CD14-positive monocyte (primary cell): ENCODE measurements at regions not wholly inside any gene's neighbourhood (a gene's known extent, or its start where the extent isn't known, plus 50 kb on each side); places are given as distances from the start of the nearest gene placed in this dataset.

Experiments
- DNase-seq, 3 donors: peaks; one replicate each; pipeline ENCODE4 v3.0.0-alpha.2; 2011 to 2022
- H2AFZ ChIP-seq: 2 replicates; pipeline ENCODE4 v1.6.0; 2012; ENCODE audit warnings: mild to moderate bottlenecking, low read depth, low read length, inconsistent platforms; ENCODE audit not compliant: insufficient read depth, poor library complexity, severe bottlenecking
- H3K27ac ChIP-seq, 2 donors: 1 replicate in 1 of 2; 2 replicates in 1 of 2; pipeline ENCODE4 v1.5.1; 2012 to 2013; ENCODE audit warnings: low read length in 2 of 2, control low read depth in 1 of 2, inconsistent platforms in 1 of 2, low read depth in 1 of 2, mild to moderate bottlenecking in 1 of 2
- H3K27me3 ChIP-seq, 2 donors: one replicate each; pipeline versions ENCODE4 v1.6.0 to v1.6.1; 2011 to 2013; ENCODE audit warnings: low read length in 2 of 2; ENCODE audit not compliant: control insufficient read depth in 2 of 2, insufficient read depth in 2 of 2
- H3K36me3 ChIP-seq, 2 donors: replicated peaks in 1 of 2; 1 replicate in 1 of 2; 2 replicates in 1 of 2; pipeline versions ENCODE4 v1.5.1 to v1.6.1; 2012 to 2013; ENCODE audit warnings: low read length in 2 of 2, control low read depth in 1 of 2, inconsistent platforms in 1 of 2, mild to moderate bottlenecking in 1 of 2; ENCODE audit not compliant: insufficient read depth in 2 of 2, control insufficient read depth in 1 of 2
- H3K4me1 ChIP-seq, 2 donors: 1 replicate in 1 of 2; 2 replicates in 1 of 2; pipeline versions ENCODE4 v1.5.1 to v1.6.1; 2012 to 2013; ENCODE audit warnings: low read length in 2 of 2, control low read depth in 1 of 2, inconsistent platforms in 1 of 2, mild to moderate bottlenecking in 1 of 2, moderate library complexity in 1 of 2; ENCODE audit not compliant: insufficient read depth in 2 of 2, control insufficient read depth in 1 of 2
- H3K4me2 ChIP-seq: replicated peaks from 2 replicates; pipeline ENCODE3; 2012; ENCODE audit warnings: low read length, moderate library complexity, mild to moderate bottlenecking; ENCODE audit not compliant: poor library complexity, severe bottlenecking; ENCODE audit errors: extremely low read depth
- H3K4me3 ChIP-seq, 3 experiments: fragments of 200-600 bp in 1 of 3; sonication (generic) in 1 of 3; replicated peaks in 1 of 3; 1 replicate in 2 of 3; 2 replicates in 1 of 3; pipeline ENCODE4 v1.5.1; 2011 to 2013; ENCODE audit warnings: low read length in 3 of 3, mild to moderate bottlenecking in 3 of 3, control low read depth in 2 of 3, low read depth in 2 of 3, inconsistent platforms in 1 of 3, moderate library complexity in 1 of 3
- H3K79me2 ChIP-seq: 2 replicates; pipeline ENCODE4 v1.6.0; 2012; ENCODE audit warnings: mild to moderate bottlenecking, control low read depth, inconsistent platforms, low read length, moderate library complexity; ENCODE audit not compliant: insufficient read depth
- H3K9ac ChIP-seq: 2 replicates; pipeline ENCODE4 v1.6.0; 2017; ENCODE audit warnings: low read length, mild to moderate bottlenecking; ENCODE audit not compliant: insufficient read depth, poor library complexity, severe bottlenecking
- H3K9me3 ChIP-seq, 2 donors: replicated peaks in 1 of 2; 1 replicate in 1 of 2; 2 replicates in 1 of 2; pipeline versions ENCODE4 v1.5.1 to v1.6.1; 2012 to 2013; ENCODE audit warnings: low read length in 2 of 2, control low read depth in 1 of 2; ENCODE audit not compliant: control insufficient read depth in 1 of 2, insufficient read depth in 1 of 2
- H4K20me1 ChIP-seq: 2 replicates; pipeline ENCODE4 v1.6.0; 2012; ENCODE audit warnings: mild to moderate bottlenecking, low read length, control low read depth, moderate library complexity; ENCODE audit not compliant: insufficient read depth
- H3K27ac Mint-ChIP-seq, 7 donors: one replicate each; pipeline ENCODE4 v1.8.0; 2020; ENCODE audit warnings: mild to moderate bottlenecking in 7 of 7, mixed read lengths in 7 of 7, moderate library complexity in 6 of 7, inconsistent platforms in 2 of 7
- H3K27me3 Mint-ChIP-seq, 3 donors: one replicate each; pipeline ENCODE4 v1.8.0; 2021 to 2022; ENCODE audit warnings: low read depth in 3 of 3, mild to moderate bottlenecking in 3 of 3, mixed read lengths in 3 of 3, moderate library complexity in 3 of 3, inconsistent platforms in 1 of 3
- H3K36me3 Mint-ChIP-seq, 2 donors: one replicate each; pipeline ENCODE4 v1.8.0; 2020; ENCODE audit warnings: mixed read lengths in 2 of 2, inconsistent platforms in 1 of 2, mild to moderate bottlenecking in 1 of 2
- H3K4me1 Mint-ChIP-seq: one replicate; pipeline ENCODE4 v1.8.0; 2020; ENCODE audit warnings: mild to moderate bottlenecking, mixed read lengths
- H3K4me3 Mint-ChIP-seq, 2 donors: one replicate each; pipeline ENCODE4 v1.8.0; 2020; ENCODE audit warnings: mild to moderate bottlenecking in 2 of 2, mixed read lengths in 2 of 2, moderate library complexity in 1 of 2
- H3K9me3 Mint-ChIP-seq, 7 donors: one replicate each; pipeline ENCODE4 v1.8.0; 2020 to 2022; ENCODE audit warnings: mixed read lengths in 7 of 7, mild to moderate bottlenecking in 6 of 7, moderate library complexity in 6 of 7, inconsistent platforms in 2 of 7
- WGBS: methylation state at CpG from one replicate; pipeline ENCODE4 v1.1.5; 2013; ENCODE audit warnings: missing lambda C conversion rate; ENCODE audit not compliant: insufficient coverage; 5-methylcytosine and 5-hydroxymethylcytosine counted together
- intact Hi-C, 2 donors: fragments of 100-400 bp; cut with micrococcal nuclease; formaldehyde crosslinking; loops; one replicate each; pipeline versions ENCODE4 v1.15.0 to v1.15.1; 2023
- TF ChIP-seq, protein P1 (sequence below): fragments of 200-600 bp; IDR thresholded peaks from one replicate; pipeline ENCODE4 v1.8.0; 2022; ENCODE audit warnings: antibody characterized with exemption, mild to moderate bottlenecking

- no peaks in the 10 kb centered on the region for H3K27me3 ChIP-seq
- Mint-ChIP-seq H3K4me3 (no peak overlapping the region), H3K27me3 (peaks cover 6 to 11% (median 7%) of the 10 kb centered on the region in 3 donors), H3K9me3 (no peaks in the 10 kb centered on the region), H3K36me3 (no peaks in the 10 kb centered on the region), H3K4me1 (peaks cover 11% of the 10 kb centered on the region), H3K27ac (no peak overlapping the region)
- H3K4me3 ChIP-seq = no peak overlapping the region
- TF ChIP-seq, protein P1, sequence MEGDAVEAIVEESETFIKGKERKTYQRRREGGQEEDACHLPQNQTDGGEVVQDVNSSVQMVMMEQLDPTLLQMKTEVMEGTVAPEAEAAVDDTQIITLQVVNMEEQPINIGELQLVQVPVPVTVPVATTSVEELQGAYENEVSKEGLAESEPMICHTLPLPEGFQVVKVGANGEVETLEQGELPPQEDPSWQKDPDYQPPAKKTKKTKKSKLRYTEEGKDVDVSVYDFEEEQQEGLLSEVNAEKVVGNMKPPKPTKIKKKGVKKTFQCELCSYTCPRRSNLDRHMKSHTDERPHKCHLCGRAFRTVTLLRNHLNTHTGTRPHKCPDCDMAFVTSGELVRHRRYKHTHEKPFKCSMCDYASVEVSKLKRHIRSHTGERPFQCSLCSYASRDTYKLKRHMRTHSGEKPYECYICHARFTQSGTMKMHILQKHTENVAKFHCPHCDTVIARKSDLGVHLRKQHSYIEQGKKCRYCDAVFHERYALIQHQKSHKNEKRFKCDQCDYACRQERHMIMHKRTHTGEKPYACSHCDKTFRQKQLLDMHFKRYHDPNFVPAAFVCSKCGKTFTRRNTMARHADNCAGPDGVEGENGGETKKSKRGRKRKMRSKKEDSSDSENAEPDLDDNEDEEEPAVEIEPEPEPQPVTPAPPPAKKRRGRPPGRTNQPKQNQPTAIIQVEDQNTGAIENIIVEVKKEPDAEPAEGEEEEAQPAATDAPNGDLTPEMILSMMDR = no peak
- over 99% methylated on average over 8 of the region's 8 CpGs for WGBS
- intact Hi-C loops = loop anchor here (5.0 to 10.0 kb wide), 3 partner anchors 51 to 558 kb away; partner anchors contain the start of gene ACKR3 (in 1 of the 2)
- H3K9me3 ChIP-seq = no peaks in the 10 kb centered on the region
- DNase-seq = no peak
- H3K36me3 ChIP-seq = no peaks in the 10 kb centered on the region
- H2AFZ ChIP-seq = no peak overlapping the region
- no peak overlapping the region for H3K4me2 ChIP-seq
- H4K20me1 ChIP-seq = no peaks in the 10 kb centered on the region
- H3K4me1 ChIP-seq = peaks cover 0 to 6% of the 10 kb centered on the region in 2 donors
- H3K27ac ChIP-seq = no peak overlapping the region
- H3K79me2 ChIP-seq = no peaks in the 10 kb centered on the region
- H3K9ac ChIP-seq = no peak overlapping the region
These were observed 55.7 kb upstream of the ACKR3 start for GRCh38 chr2:236513956-236514355.

DNA sequence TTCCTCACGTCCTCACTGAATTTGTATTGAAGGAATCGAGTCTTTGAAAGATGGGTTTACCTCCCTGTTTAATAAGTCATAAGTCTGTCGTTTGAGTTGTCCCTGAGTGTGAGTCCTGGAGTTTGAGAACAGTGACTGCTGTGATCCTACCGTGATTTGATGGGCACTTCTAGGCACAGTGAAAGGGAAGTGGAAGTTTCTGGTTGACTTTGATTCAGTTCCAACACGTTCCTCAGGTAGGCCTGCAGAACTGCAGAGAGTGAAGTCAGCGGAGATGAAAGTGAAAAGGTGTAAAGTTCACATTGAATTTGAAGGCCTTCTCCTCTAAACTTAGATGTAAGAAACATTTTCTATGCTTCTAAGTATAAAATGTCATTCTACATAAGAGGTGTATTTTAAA lies 52.9 kb upstream of the ACKR3 start:
- intact Hi-C loops = loop anchor here in 1 of 2 donors (10.0 kb wide), 1 partner anchor 48 kb away; the partner anchor contains the start of gene ACKR3
- H3K4me3 ChIP-seq = no peak overlapping the region
- TF ChIP-seq, protein P1 = no peak
- no peaks in the 10 kb centered on the region for H3K36me3 Mint-ChIP-seq
- DNase-seq = no peak
- no peak overlapping the region for H3K4me3 Mint-ChIP-seq
- no peak overlapping the region for H3K9ac ChIP-seq
- no peak overlapping the region for H3K27ac ChIP-seq
- no peaks in the 10 kb centered on the region for H3K27me3 ChIP-seq
- WGBS = 64% methylated on average over 4 of the region's 6 CpGs
- H3K4me2 ChIP-seq = no peak overlapping the region
- H2AFZ ChIP-seq = no peak overlapping the region
- peaks cover 8% of the 10 kb centered on the region for H3K4me1 Mint-ChIP-seq
- H3K9me3 Mint-ChIP-seq = peaks cover 0 to 1% (median 0%) of the 10 kb centered on the region in 7 donors
- no peaks in the 10 kb centered on the region for H3K36me3 ChIP-seq
- H4K20me1 ChIP-seq = no peaks in the 10 kb centered on the region
- peaks cover 0 to 6% of the 10 kb centered on the region in 2 donors for H3K4me1 ChIP-seq
- no peak overlapping the region for H3K27ac Mint-ChIP-seq
- no peaks in the 10 kb centered on the region for H3K9me3 ChIP-seq
- H3K27me3 Mint-ChIP-seq = peaks cover 1 to 3% (median 1%) of the 10 kb centered on the region in 3 donors
- no peaks in the 10 kb centered on the region for H3K79me2 ChIP-seq
